Activated CD4-positive, alpha-beta T cell treated with anti-CD3 and anti-CD28 coated beads, Interleukin-2, amount 10 ng/mL, durations not matched to agents 24 days and 14 days (primary cell): ENCODE measurements at regions not wholly inside any gene's neighbourhood (a gene's known extent, or its start where the extent isn't known, plus 50 kb on each side); places are given as distances from the start of the nearest gene placed in this dataset.

ENCODE experiments used
- DNase-seq: peaks from one replicate; pipeline ENCODE4 v3.0.0; 2022
- H3K27ac Mint-ChIP-seq: one replicate; pipeline ENCODE4 v1.8.0; 2022; ENCODE audit warnings: mild to moderate bottlenecking, mixed read lengths
- H3K27me3 Mint-ChIP-seq: one replicate; pipeline ENCODE4 v1.8.0; 2022; ENCODE audit warnings: mixed read lengths
- H3K36me3 Mint-ChIP-seq: one replicate; pipeline ENCODE4 v1.8.0; 2022; ENCODE audit warnings: low read depth, mild to moderate bottlenecking, mixed read lengths
- H3K4me1 Mint-ChIP-seq: one replicate; pipeline ENCODE4 v1.8.0; 2021; ENCODE audit warnings: mixed read lengths
- H3K4me3 Mint-ChIP-seq: one replicate; pipeline ENCODE4 v1.8.0; 2022; ENCODE audit warnings: mild to moderate bottlenecking, moderate library complexity, mixed read lengths
- H3K9me3 Mint-ChIP-seq: one replicate; pipeline ENCODE4 v1.8.0; 2021; ENCODE audit warnings: mixed read lengths
- intact Hi-C: fragments of 100-400 bp; cut with micrococcal nuclease; formaldehyde crosslinking; loops from one replicate; pipeline ENCODE4 v1.15.1; 2023

GRCh38 chr4:95599777-95600400 lies 51.1 kb upstream of the UNC5C start:
- intact Hi-C loops: no loop called here
- Mint-ChIP-seq H3K27me3 (peaks cover 8% of the 10 kb centered on the region), H3K27ac (no peak overlapping the region), H3K36me3 (no peaks in the 10 kb centered on the region), H3K4me3 (peak overlapping the region; percentile 4), H3K9me3 (no peaks in the 10 kb centered on the region), H3K4me1 (peaks cover 11% of the 10 kb centered on the region)
- peak; percentile 63 for DNase-seq
